C4-2B (cell line): ENCODE measurements at regions not wholly inside any gene's neighbourhood (a gene's known extent, or its start where the extent isn't known, plus 50 kb on each side); places are given as distances from the start of the nearest gene placed in this dataset.

Experiments
- H3K27ac ChIP-seq: fragments of 450-650 bp; 2 replicates; pipeline ENCODE4 v1.5.1; 2017
- ZFX ChIP-seq: fragments of 450-650 bp; IDR thresholded peaks from 2 replicates; pipeline ENCODE4 v1.6.1; 2017
- TF ChIP-seq, protein P1 (sequence below): fragments of 450-650 bp; conservative IDR thresholded peaks from 2 replicates; pipeline ENCODE4 v1.5.1; 2017; ENCODE audit warnings: mild to moderate bottlenecking

DNA sequence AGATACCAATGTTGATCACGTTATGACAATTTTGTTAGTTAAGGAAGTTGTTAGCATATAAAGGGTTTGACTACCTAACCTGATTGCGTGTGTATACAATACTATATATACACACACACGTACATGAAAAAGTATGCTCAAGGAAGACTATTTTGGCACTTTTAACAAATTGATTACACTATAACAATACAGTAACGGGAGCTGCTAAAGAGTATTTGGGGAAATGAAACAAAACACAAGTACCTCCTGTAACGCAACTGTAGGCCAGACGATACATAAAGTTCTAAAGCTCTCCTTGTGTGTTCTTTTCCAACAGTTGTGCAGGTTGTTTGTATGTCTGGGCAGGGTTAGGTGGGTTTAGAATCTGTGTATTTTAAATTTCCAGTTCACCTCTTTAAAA is 98.7 kb downstream of the PLEKHG1 start:
- no peak overlapping the region for H3K27ac ChIP-seq
- TF ChIP-seq, protein P1, sequence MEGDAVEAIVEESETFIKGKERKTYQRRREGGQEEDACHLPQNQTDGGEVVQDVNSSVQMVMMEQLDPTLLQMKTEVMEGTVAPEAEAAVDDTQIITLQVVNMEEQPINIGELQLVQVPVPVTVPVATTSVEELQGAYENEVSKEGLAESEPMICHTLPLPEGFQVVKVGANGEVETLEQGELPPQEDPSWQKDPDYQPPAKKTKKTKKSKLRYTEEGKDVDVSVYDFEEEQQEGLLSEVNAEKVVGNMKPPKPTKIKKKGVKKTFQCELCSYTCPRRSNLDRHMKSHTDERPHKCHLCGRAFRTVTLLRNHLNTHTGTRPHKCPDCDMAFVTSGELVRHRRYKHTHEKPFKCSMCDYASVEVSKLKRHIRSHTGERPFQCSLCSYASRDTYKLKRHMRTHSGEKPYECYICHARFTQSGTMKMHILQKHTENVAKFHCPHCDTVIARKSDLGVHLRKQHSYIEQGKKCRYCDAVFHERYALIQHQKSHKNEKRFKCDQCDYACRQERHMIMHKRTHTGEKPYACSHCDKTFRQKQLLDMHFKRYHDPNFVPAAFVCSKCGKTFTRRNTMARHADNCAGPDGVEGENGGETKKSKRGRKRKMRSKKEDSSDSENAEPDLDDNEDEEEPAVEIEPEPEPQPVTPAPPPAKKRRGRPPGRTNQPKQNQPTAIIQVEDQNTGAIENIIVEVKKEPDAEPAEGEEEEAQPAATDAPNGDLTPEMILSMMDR = no peak
- no peak for TF ChIP-seq ZFX

DNA sequence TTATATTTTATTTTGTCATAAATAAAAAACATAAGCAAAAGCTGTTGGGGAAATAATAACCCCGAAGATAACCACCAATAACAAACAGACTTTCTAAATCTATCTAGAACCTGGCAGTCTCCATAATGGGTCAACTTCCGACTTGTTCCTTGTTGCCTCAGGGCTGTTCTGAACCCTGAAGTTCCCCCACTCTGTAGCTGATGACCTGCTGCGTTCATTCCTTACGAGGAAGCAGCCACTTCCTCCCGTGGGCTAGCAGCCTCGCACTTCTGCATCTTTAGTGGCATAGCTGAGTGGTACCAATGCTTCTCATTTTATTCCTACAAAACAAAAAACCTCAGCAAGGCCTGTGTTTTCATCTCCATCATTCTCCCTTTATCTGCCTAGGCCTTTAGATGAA is 103.0 kb downstream of the PLEKHG1 start:
- no peak for TF ChIP-seq ZFX

DNA sequence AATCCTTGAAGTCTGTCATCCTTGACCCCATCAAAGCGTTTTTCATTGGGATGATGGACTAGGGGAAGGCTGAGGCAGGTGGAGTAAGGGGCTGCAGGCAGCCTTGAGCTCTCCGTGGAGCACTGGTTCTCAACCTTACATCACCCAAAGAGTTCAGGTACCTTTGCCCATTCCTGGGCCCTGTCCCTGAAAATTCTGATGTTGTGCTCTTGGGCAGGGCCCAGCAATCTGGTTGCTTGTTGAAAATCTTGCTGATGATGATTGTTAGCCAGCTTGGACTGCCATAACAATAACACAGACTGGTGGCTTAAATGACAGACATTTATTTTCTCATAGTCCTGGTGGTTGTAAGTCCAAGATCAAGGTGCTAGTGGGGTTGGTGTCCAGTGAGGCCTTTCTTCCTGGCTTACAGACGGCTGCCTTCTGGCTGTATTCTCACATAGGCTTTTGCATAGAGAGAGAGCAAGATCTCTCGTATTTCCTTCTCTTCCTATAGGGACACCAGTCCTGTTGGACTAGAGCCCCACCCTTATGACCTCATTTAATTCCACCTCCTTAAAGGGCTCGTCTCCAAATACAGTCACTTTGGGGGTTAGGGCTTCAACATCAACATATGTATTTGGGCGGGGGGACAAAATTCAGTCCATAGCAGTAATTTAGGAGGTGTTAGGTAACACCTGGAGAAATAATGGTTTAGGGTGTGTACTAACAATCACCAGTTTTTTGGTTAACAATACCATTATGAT is 104.9 kb downstream of the PLEKHG1 start:
- no peak overlapping the region for H3K27ac ChIP-seq

More for the DNA sequence above, 103.0 kb downstream of the PLEKHG1 start:
- H3K27ac ChIP-seq = no peak overlapping the region

DNA sequence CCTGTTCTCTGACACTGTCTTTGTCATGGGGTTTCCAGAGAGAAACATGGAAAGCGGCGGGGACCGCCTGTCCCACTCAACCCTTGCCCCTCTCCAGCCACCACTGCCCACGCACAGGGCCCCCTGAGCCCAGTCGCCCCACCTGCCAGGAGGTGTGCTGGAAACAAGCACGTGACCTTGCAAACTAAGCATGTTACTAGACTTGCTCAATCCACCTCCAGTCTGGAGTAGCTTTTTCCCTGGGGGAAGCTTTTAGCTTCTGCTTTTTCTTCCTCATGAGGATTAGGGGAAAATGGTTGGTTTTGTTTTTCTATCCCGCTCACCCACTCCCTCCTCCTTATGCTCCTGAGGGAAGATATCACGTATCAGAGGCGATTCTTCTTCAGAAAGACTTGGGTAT is 105.7 kb downstream of the PLEKHG1 start:
- no peak for TF ChIP-seq ZFX
- TF ChIP-seq, protein P1 = no peak
- no peak overlapping the region for H3K27ac ChIP-seq

More for the DNA sequence above, 104.9 kb downstream of the PLEKHG1 start:
- no peak for TF ChIP-seq ZFX
- TF ChIP-seq, protein P1 = no peak

DNA sequence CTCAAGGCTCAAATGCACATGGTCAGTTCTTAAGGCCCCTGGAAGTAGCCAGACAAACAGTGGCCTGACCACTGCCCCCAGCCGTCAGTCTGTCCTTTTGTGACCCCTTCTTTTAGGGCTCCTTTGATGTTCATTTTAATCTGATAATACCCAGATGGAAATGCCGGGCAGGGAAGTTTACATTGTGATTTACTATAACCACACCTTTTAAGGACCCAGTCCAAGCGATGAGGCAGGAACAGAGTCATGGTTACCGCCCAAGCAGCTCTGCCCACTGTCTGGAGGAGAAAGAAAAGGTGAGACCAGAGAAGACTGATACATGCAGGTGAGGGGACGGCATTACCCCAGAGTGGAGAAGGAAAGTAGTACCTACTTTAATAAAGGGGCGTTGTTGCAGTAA is 110.6 kb downstream of the PLEKHG1 start:
- TF ChIP-seq, protein P1 = no peak
- TF ChIP-seq ZFX = no peak
- H3K27ac ChIP-seq = no peak overlapping the region

DNA sequence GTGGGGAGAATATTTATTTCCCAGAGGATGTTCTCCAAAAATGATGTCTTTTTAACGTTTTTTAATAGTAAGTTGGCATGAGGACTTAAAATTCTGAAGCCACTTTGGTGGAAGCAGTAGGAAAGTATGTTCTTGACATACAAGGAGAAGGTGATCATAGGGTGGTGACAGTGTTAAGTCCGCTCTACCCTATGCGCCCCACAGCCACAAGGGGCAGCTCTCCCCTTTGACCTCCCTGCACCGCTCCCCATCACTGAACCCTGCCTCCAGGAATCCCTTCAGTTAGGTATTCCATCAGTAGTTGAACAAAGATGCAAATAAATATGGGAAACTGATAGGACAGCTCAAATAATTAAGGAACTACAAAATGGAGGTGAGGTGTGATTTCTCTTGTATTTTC is 111.4 kb downstream of the PLEKHG1 start:
- H3K27ac ChIP-seq = no peak overlapping the region
- TF ChIP-seq, protein P1 = no peak
- no peak for TF ChIP-seq ZFX

DNA sequence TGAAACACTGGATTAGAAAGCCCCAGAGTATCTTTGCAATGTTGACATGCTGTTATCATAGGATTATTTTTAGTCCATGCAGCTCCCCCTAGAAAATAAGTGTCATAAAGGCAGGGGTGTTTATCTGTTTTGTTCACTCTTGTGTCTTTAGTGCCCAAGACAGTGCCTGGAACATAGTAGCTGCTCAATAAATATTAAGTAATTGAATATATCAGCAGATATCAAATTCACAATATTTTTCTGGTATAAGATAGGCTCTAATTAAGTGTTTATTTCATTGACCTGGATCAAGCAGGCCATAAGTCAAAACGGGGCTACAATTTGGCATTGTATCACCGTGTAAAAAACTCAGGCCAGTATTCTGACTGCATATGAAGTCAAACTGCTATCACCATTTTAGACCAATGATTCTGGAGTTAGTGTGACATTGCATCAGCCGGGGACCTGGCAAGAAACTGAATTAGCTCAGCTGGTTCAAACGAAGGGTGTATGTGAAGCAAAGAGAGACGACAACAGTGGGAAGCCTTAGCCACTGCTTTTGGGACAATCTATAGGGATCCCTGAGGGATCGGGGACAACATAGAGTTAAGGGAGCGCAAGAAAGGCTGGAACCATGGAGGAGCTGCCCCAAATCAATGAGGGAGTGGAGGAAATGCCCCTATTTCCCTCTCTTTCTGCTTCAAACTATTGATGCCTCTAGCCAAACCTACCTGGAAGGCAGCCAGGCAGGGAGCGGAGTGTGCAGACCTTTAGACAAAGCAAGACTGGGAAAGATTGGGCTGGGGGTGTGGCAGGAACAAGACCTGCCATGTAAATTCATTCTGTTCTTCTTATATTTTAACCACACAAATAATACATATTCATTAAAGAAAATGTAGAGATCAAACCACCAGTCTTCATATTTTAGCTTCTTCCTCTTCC is 112.2 kb downstream of the PLEKHG1 start:
- TF ChIP-seq, protein P1 = no peak
- no peak for TF ChIP-seq ZFX
- no peak overlapping the region for H3K27ac ChIP-seq
